ENCODE measurements at regions not wholly inside any gene's neighbourhood (a gene's known extent, or its start where the extent isn't known, plus 50 kb on each side); places are given as distances from the start of the nearest gene placed in this dataset.
A peak's percentile ranks its signal among the peaks of the same experiment; 100 is the strongest.

DNA sequence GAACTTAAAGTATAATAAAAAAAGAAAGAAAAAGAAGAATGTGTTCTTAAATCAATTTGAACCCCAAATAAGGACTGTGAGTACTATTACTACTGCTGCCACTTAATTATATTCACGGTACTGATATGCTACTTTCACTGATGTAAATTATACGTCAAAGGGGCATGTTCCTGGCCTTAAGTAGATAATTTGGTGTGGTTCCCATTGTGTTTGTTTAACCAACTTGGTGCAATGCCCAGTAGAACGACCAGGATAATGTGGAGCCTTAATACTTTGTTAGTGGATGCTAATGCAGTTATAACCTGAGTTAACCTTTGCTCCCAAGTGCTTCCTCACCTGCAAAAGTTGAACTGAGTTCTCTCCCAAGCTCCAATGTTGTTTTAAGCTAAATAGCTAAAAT is 142.0 kb downstream of the NR4A2 start:
- TF ChIP-seq, protein P1, sequence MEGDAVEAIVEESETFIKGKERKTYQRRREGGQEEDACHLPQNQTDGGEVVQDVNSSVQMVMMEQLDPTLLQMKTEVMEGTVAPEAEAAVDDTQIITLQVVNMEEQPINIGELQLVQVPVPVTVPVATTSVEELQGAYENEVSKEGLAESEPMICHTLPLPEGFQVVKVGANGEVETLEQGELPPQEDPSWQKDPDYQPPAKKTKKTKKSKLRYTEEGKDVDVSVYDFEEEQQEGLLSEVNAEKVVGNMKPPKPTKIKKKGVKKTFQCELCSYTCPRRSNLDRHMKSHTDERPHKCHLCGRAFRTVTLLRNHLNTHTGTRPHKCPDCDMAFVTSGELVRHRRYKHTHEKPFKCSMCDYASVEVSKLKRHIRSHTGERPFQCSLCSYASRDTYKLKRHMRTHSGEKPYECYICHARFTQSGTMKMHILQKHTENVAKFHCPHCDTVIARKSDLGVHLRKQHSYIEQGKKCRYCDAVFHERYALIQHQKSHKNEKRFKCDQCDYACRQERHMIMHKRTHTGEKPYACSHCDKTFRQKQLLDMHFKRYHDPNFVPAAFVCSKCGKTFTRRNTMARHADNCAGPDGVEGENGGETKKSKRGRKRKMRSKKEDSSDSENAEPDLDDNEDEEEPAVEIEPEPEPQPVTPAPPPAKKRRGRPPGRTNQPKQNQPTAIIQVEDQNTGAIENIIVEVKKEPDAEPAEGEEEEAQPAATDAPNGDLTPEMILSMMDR (IDR thresholded peaks at IDR 0.05; ENCODE audit: insufficient read depth, low read depth, low read length, missing control alignments), result no peak
- no peak overlapping the region for H3K4me3 ChIP-seq (ENCODE audit: low read length)
- no peak for DNase-seq (ENCODE audit: low read depth)

DNA sequence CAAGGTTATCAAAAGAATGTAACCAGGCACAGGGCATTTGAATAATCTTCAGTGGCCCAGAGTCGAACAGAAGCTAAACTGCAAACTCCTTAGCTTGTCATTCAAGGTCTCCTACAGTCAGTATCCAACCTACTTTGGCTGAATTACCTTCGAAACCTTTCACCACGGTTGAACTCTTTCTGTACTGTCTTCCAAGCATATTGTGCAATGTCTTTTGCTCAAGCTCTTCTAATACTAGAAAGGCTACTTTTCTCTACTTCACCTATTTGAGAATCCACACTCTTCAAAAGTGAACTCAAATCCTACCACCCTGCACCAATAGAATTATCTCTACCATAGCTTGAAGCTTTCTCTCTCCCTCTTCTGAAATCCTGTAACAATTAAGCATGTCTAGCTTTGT is 142.9 kb downstream of the NR4A2 start:
- TF ChIP-seq, protein P1 (IDR thresholded peaks at IDR 0.05; ENCODE audit: insufficient read depth, low read depth, low read length, missing control alignments), result no peak
- no peak overlapping the region for H3K4me3 ChIP-seq (ENCODE audit: low read length)
- DNase-seq (ENCODE audit: low read depth), result no peak

DNA sequence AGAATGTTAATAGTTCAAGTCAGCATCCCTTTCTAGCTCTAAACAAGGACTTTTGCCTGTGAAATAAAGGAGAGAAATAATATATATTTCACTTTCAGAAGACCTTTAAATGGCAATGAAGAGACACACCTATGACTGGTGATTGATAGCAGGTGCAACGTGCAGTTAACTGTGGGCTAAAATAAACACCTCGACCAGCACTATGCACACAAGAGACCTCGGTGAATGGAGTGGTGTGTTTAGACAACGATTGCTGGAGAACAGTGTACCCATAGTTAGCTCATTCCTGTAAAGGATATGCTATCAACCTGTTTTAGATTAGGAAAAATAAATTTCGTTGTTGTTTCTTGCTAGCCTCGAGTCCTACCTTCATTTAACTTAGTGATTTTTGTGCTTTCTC is 143.4 kb downstream of the NR4A2 start:
- H3K4me3 ChIP-seq (ENCODE audit: low read length), result no peak overlapping the region
- TF ChIP-seq, protein P1 (IDR thresholded peaks at IDR 0.05; ENCODE audit: insufficient read depth, low read depth, low read length, missing control alignments), result no peak
- DNase-seq (ENCODE audit: low read depth), result no peak

DNA sequence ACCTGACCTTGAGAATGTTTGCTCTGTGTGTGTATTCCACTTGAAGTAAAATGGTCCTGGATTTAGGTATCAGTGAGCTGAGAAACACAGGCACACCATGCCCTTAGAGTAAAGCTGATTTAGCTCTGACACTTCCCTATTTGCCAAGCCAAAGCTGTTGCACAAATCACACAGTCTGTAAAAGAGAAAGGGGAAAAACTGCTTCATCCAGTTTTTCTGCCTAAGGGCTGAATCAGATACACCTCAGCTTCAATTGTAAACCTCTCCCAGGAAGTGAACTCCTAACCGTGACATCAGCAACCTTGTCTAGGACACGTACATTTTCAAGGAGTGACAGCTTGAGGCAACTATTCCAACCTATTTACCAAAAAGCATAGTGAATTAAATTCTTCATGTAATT is 150.4 kb downstream of the NR4A2 start:
- TF ChIP-seq, protein P1 (IDR thresholded peaks at IDR 0.05; ENCODE audit: insufficient read depth, low read depth, low read length, missing control alignments), result no peak
- peak; percentile 99 for DNase-seq (ENCODE audit: low read depth)
- H3K4me3 ChIP-seq (ENCODE audit: low read length), result no peak overlapping the region

DNA sequence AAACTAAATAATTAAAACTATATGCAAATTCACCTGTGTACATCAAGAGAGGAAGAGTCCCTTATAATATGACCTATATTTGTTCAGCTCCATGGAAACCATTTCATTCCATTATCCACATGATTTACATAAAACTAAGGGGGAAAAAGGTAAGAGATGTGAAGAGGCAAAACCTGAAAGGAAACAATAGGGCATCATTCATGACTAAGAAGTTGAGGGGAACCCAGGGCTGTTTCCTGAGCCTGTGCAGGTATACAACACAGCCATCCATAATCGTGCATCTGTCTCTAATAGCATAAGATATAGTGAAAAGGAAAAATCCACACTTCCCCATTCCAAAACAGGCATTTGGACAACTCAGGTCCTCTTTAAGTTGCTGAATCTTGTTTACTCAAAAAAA is 151.3 kb downstream of the NR4A2 start:
- TF ChIP-seq, protein P1 (IDR thresholded peaks at IDR 0.05; ENCODE audit: insufficient read depth, low read depth, low read length, missing control alignments), result no peak
- peak; percentile 46 for DNase-seq (ENCODE audit: low read depth)
- H3K4me3 ChIP-seq (ENCODE audit: low read length), result no peak overlapping the region

DNA sequence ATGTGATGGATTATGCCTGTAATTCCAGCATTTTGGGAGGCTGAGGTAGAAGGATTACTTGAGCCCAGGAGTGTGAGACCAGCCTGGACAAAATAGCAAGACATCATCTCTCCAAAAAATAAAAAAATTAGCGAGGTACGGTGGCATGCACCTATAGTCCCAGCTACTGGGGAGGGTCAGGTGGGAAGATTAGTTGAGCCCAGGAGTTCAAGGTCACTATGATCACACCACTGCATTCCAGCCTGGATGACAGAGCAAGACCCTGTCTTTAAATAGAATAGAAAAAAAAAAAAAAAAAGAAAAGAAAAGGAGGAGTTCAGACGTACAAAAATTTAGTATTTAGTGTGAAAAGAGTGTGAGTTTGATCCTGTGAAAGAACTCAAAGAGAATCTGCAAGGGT is 154.9 kb downstream of the NR4A2 start:
- no peak for DNase-seq (ENCODE audit: low read depth)
- H3K4me3 ChIP-seq (ENCODE audit: low read length), result no peak overlapping the region
- TF ChIP-seq, protein P1 (IDR thresholded peaks at IDR 0.05; ENCODE audit: insufficient read depth, low read depth, low read length, missing control alignments), result no peak

DNA sequence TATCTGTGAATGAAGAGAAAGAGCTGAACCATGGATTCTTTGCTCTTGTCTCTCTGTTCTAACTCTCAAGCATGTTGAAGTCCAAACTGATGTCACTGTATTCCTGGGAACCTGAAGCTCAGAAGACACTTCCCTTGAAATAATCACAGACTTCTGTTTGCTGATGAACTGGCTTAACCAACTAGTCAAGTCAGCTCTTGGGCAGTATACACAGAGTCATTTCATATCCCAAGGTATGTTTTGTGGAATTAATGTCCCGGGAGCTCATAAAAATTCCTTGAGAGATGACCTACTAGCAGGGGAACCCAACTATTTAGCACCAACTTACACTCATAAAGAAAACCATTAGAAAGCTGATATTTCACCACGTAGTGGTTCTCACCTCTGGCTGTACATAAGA is 156.6 kb downstream of the NR4A2 start:
- H3K4me3 ChIP-seq (ENCODE audit: low read length), result no peak overlapping the region
- TF ChIP-seq, protein P1 (IDR thresholded peaks at IDR 0.05; ENCODE audit: insufficient read depth, low read depth, low read length, missing control alignments), result no peak
- no peak for DNase-seq (ENCODE audit: low read depth)
